K562 (cell line): ENCODE measurements at regions not wholly inside any gene's neighbourhood (a gene's known extent, or its start where the extent isn't known, plus 50 kb on each side); places are given as distances from the start of the nearest gene placed in this dataset.

Source experiments
- ATAC-seq: fragments of 200-7000 bp; cut with Tn5 transposase; 3 replicates; pipeline ENCODE4 v1.9.1; 2020; ENCODE audit warnings: moderate library complexity
- BruUV-seq: library from RNA; stranded (reverse); fragments of 400-500 nt; replicated peaks from 2 replicates; lab custom pipeline; 2021; lab: Mats Ljungman, UMichigan
- CTCF ChIA-PET: fragments of 300-600 bp; formaldehyde crosslinking; extraction: SDS; loops from one replicate; lab custom pipeline; 2021; ENCODE audit warnings: low intra/inter-chr PET ratio; lab: Yijun Ruan, JAX
- POLR2A ChIA-PET: fragments of 300-600, 350-650 bp; sonication (Branson Sonifier 250); formaldehyde crosslinking; extraction: SDS; loops from one replicate; lab custom pipeline; 2021; ENCODE audit warnings: antibody characterized with exemption, inconsistent platforms; lab: Yijun Ruan, JAX
- DNase-seq, 4 experiments: peaks; one replicate each; pipeline versions ENCODE4 v3.0.0 to v3.0.0-alpha.2; 2011 to 2018; ENCODE audit warnings: low spot score in 3 of 4, mixed read lengths in 3 of 4; ENCODE audit errors: extremely low read depth in 1 of 4
- FAIRE-seq: peaks from 2 replicates; lab custom pipeline; 2011; peaks lifted over from hg19 to GRCh38; lab: Jason Lieb, UNC
- H2AFZ ChIP-seq: 2 replicates; pipeline ENCODE4 v1.6.0; 2011; ENCODE audit warnings: low read depth, low read length, control low read depth, inconsistent platforms
- H3K27ac ChIP-seq: fragments of 200-600 bp; 3 replicates; pipeline ENCODE4 v1.8.0; 2011; ENCODE audit warnings: low read depth, mild to moderate bottlenecking, control low read depth, inconsistent platforms, low read length, moderate library complexity, mixed read lengths; ENCODE audit errors: extremely low read depth
- H3K27me3 ChIP-seq, 2 experiments: fragments of 300-600 bp in 1 of 2; 2 replicates in 1 of 2; 3 replicates in 1 of 2; pipeline versions ENCODE4 v1.6.0 to v1.8.0; 2011; ENCODE audit warnings: inconsistent platforms in 2 of 2, low read length in 2 of 2, mild to moderate bottlenecking in 1 of 2, mixed read lengths in 1 of 2, moderate library complexity in 1 of 2; ENCODE audit not compliant: control insufficient read depth in 2 of 2, insufficient read depth in 2 of 2
- H3K36me3 ChIP-seq: fragments of 300-600 bp; 3 replicates; pipeline ENCODE4 v1.8.0; 2011; ENCODE audit warnings: mild to moderate bottlenecking, low read length, inconsistent platforms; ENCODE audit not compliant: control insufficient read depth, insufficient read depth
- H3K4me1 ChIP-seq, 2 experiments: fragments of 200-600 bp in 1 of 2; replicated peaks in 1 of 2; 2 replicates in 1 of 2; 3 replicates in 1 of 2; pipeline versions ENCODE4 v1.5.1 to v1.8.0; 2011; ENCODE audit warnings: inconsistent platforms in 2 of 2, low read length in 2 of 2, mild to moderate bottlenecking in 1 of 2, mixed read lengths in 1 of 2, moderate library complexity in 1 of 2; ENCODE audit not compliant: control insufficient read depth in 2 of 2, insufficient read depth in 2 of 2
- H3K4me2 ChIP-seq: 2 replicates; pipeline ENCODE4 v1.6.1; 2011; ENCODE audit warnings: low read length, control low read depth, inconsistent platforms, mixed read lengths; ENCODE audit not compliant: insufficient read depth
- H3K4me3 ChIP-seq: fragments of 200-600 bp; sonication (generic), shearing (Covaris generic); 2 replicates; pipeline ENCODE4 v1.5.1; 2016; ENCODE audit warnings: control low read depth, inconsistent platforms
- H3K79me2 ChIP-seq: fragments of 200-600 bp; 3 replicates; pipeline ENCODE4 v1.8.0; 2011; ENCODE audit warnings: low read length, inconsistent platforms; ENCODE audit not compliant: control insufficient read depth, insufficient read depth
- H3K9ac ChIP-seq, 2 experiments: 2 replicates each; pipeline versions ENCODE4 v1.6.0 to v1.6.1; 2011; ENCODE audit warnings: low read depth in 2 of 2, low read length in 2 of 2, control low read depth in 1 of 2, inconsistent platforms in 1 of 2, mild to moderate bottlenecking in 1 of 2, mixed read lengths in 1 of 2; ENCODE audit not compliant: insufficient read depth in 1 of 2
- H3K9me1 ChIP-seq: one replicate; pipeline ENCODE4 v1.6.0; 2011; ENCODE audit warnings: inconsistent platforms, mild to moderate bottlenecking, low read length, moderate library complexity; ENCODE audit not compliant: control insufficient read depth, insufficient read depth
- H3K9me3 ChIP-seq: replicated peaks from 2 replicates; pipeline ENCODE4 v1.5.1; 2011; ENCODE audit warnings: low read depth, low read length, inconsistent platforms; ENCODE audit not compliant: control insufficient read depth, insufficient read depth
- H4K20me1 ChIP-seq: replicated peaks from 2 replicates; pipeline ENCODE4 v1.6.1; 2011; ENCODE audit warnings: low read length, inconsistent platforms, mixed read lengths; ENCODE audit not compliant: control insufficient read depth, insufficient read depth
- BACH1 ChIP-seq: fragments of 200-800 bp; sonication (Bioruptor generic); IDR thresholded peaks from 2 replicates; pipeline ENCODE4 v1.6.1; 2016; ENCODE audit warnings: missing genetic modification characterization, missing compliant biosample characterization
- CHD2 ChIP-seq: IDR thresholded peaks from 2 replicates; pipeline ENCODE4 v1.6.1; 2011; ENCODE audit warnings: low read depth, low read length
- GABPA ChIP-seq: fragments of 200-800 bp; sonication (Bioruptor generic); conservative IDR thresholded peaks from 2 replicates; pipeline ENCODE4 v1.6.1; 2016; ENCODE audit warnings: low read depth, missing genetic modification characterization, missing compliant biosample characterization
- HDGF ChIP-seq: fragments of 450-650 bp; IDR thresholded peaks from 2 replicates; pipeline ENCODE4 v1.6.1; 2016
- HSF4 ChIP-seq: fragments of 250-450 bp; sonication (Bioruptor Pico); IDR thresholded peaks from 2 replicates; pipeline ENCODE4 v2.1.2; 2022; ENCODE audit warnings: mild to moderate bottlenecking, moderate library complexity, borderline replicate concordance
- NBN ChIP-seq: fragments of 450-650 bp; IDR thresholded peaks from 2 replicates; pipeline ENCODE4 v1.6.1; 2016; ENCODE audit warnings: low read depth, mild to moderate bottlenecking
- NUFIP1 ChIP-seq: fragments of 450-650 bp; IDR thresholded peaks from 2 replicates; pipeline ENCODE4 v1.6.1; 2018; ENCODE audit not compliant: partially characterized antibody
- PHB2 ChIP-seq: fragments of 450-650 bp; IDR thresholded peaks from 2 replicates; pipeline ENCODE4 v1.6.1; 2017; ENCODE audit warnings: low read depth
- PHF21A ChIP-seq: fragments of 450-650 bp; IDR thresholded peaks from 2 replicates; pipeline ENCODE4 v1.6.1; 2017; ENCODE audit warnings: low read depth, borderline replicate concordance
- PML ChIP-seq: IDR thresholded peaks from 2 replicates; pipeline ENCODE4 v1.6.1; 2012; ENCODE audit warnings: low read length, inconsistent platforms
- RUNX1 ChIP-seq: sonication (generic); IDR thresholded peaks from 2 replicates; pipeline ENCODE4 v1.6.1; 2016; ENCODE audit warnings: antibody characterized with exemption, low read depth
- SREBF2 ChIP-seq: sonication (generic); formaldehyde crosslinking; IDR thresholded peaks from 2 replicates; pipeline ENCODE4 v1.4.0; 2020; ENCODE audit warnings: mild to moderate bottlenecking, missing genetic modification reagents
- ZHX1 ChIP-seq: fragments of 150-350 bp; conservative IDR thresholded peaks from 2 replicates; pipeline ENCODE4 v1.6.1; 2014; ENCODE audit warnings: low read length
- ZNF232 ChIP-seq: sonication (generic); formaldehyde crosslinking; IDR thresholded peaks from 2 replicates; pipeline ENCODE4 v1.8.0; 2022; ENCODE audit warnings: mild to moderate bottlenecking, missing genetic modification reagents
- ZNF699 ChIP-seq: fragments of 250-450 bp; sonication (Bioruptor Pico); IDR thresholded peaks from 2 replicates; pipeline ENCODE4 v1.8.0; 2021; ENCODE audit warnings: mild to moderate bottlenecking, moderate library complexity; ENCODE audit not compliant: insufficient replicate concordance
- WGBS: fragments of 100-300 bp; shearing (Covaris generic); methylation state at CpG from one replicate; pipeline ENCODE4 v1.1.6; 2016; ENCODE audit warnings: low coverage, mixed read lengths; ENCODE audit not compliant: insufficient coverage; ENCODE audit errors: missing lambda C conversion rate; 5-methylcytosine and 5-hydroxymethylcytosine counted together
- in situ Hi-C: fragments of 300-500 bp; cut with MboI; formaldehyde crosslinking; loops from 4 replicates; pipeline ENCODE4 v1.15.0; 2018; ENCODE audit warnings: inconsistent platforms, mixed read lengths
- intact Hi-C: fragments of 100-400 bp; cut with micrococcal nuclease; formaldehyde crosslinking; loops from 2 replicates; pipeline ENCODE4 v1.14.2; 2022
- TF ChIP-seq, protein P1 (sequence below): fragments of 450-650 bp; formaldehyde crosslinking; IDR thresholded peaks from 2 replicates; pipeline ENCODE4 v1.4.0; 2022; ENCODE audit warnings: mild to moderate bottlenecking, moderate library complexity
- TF ChIP-seq, protein P2 (sequence below): sonication (generic); formaldehyde crosslinking; IDR thresholded peaks from 2 replicates; pipeline ENCODE4 v1.8.1; 2022; ENCODE audit warnings: missing genetic modification reagents
- TF ChIP-seq, protein P3 (sequence below): sonication (generic); formaldehyde crosslinking; IDR thresholded peaks from 2 replicates; pipeline ENCODE4 v1.8.0; 2022; ENCODE audit warnings: mild to moderate bottlenecking, missing genetic modification reagents

DNA sequence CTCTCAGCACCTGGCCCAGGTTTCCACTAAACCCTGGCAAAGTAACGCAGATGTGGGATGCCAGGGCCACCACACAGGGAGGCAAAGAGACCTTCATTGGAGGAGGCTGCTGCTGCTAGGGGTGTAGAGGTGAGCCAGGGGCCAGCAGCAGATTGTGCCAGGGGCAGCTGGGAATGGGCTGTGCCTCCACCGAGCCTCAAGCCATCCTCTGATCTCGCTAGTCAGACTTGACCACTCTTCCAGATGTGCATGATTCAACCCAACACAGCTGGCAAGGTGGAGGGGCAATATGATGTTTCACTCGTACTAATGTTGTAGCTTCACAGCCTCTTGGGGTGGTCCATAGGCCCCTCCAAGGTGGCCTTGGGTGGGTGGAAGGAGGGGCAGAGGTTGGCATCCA, 73.0 kb upstream of the MRPS6 start:
- BruUV-seq = no TSS peak
- H4K20me1 ChIP-seq = no peaks in the 10 kb centered on the region
- intact Hi-C loops = no loop called here
- H3K27me3 ChIP-seq = 0 out of 5 replicates have a peak, but pooled peaks cover 0 to 4% of the 10 kb centered on the region in 2 experiments
- WGBS = 11% methylated on average over 4 of the region's 4 CpGs
- H3K4me1 ChIP-seq = no peaks in the 10 kb centered on the region; a peak in 2 of 5 replicates
- no peaks in the 10 kb centered on the region for H3K9me3 ChIP-seq
- TF ChIP-seq, protein P1, sequence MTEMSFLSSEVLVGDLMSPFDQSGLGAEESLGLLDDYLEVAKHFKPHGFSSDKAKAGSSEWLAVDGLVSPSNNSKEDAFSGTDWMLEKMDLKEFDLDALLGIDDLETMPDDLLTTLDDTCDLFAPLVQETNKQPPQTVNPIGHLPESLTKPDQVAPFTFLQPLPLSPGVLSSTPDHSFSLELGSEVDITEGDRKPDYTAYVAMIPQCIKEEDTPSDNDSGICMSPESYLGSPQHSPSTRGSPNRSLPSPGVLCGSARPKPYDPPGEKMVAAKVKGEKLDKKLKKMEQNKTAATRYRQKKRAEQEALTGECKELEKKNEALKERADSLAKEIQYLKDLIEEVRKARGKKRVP (CRISPR knock-in tag) = no peak
- no peak for TF ChIP-seq ZHX1
- TF ChIP-seq, protein P2, sequence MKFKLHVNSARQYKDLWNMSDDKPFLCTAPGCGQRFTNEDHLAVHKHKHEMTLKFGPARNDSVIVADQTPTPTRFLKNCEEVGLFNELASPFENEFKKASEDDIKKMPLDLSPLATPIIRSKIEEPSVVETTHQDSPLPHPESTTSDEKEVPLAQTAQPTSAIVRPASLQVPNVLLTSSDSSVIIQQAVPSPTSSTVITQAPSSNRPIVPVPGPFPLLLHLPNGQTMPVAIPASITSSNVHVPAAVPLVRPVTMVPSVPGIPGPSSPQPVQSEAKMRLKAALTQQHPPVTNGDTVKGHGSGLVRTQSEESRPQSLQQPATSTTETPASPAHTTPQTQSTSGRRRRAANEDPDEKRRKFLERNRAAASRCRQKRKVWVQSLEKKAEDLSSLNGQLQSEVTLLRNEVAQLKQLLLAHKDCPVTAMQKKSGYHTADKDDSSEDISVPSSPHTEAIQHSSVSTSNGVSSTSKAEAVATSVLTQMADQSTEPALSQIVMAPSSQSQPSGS (CRISPR knock-in tag) = no peak
- TF ChIP-seq RUNX1 = no peak
- no peak for TF ChIP-seq PHF21A
- no peak for TF ChIP-seq SREBF2
- no peak for TF ChIP-seq PML
- TF ChIP-seq NBN = no peak
- no peak for TF ChIP-seq ZNF232 (CRISPR knock-in tag)
- TF ChIP-seq HSF4 = no peak
- TF ChIP-seq PHB2 = no peak
- no peak for TF ChIP-seq HDGF
- no peak for TF ChIP-seq ZNF699
- TF ChIP-seq CHD2 = no peak
- TF ChIP-seq GABPA = no peak
- TF ChIP-seq, protein P3, sequence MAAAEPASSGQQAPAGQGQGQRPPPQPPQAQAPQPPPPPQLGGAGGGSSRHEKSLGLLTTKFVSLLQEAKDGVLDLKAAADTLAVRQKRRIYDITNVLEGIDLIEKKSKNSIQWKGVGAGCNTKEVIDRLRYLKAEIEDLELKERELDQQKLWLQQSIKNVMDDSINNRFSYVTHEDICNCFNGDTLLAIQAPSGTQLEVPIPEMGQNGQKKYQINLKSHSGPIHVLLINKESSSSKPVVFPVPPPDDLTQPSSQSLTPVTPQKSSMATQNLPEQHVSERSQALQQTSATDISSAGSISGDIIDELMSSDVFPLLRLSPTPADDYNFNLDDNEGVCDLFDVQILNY (CRISPR knock-in tag) = no peak
- no peak for TF ChIP-seq NUFIP1
- TF ChIP-seq BACH1 (tag) = no peak
- CTCF ChIA-PET = no interaction called here
- H3K9ac ChIP-seq = peak overlapping the region in 1 of 2 experiments; percentile 31; a peak in 1 of 4 replicates
- H3K4me2 ChIP-seq = no peak overlapping the region
- ATAC-seq (no peak), FAIRE-seq (no peak), DNase-seq (no peak)
- H3K79me2 ChIP-seq = no peaks in the 10 kb centered on the region
- no peaks in the 10 kb centered on the region for H3K36me3 ChIP-seq
- H3K9me1 ChIP-seq = no peaks in the 10 kb centered on the region
- H2AFZ ChIP-seq = no peak overlapping the region
- H3K4me3 ChIP-seq = no peak overlapping the region
- in situ Hi-C loops = no loop called here
- no peak overlapping the region for H3K27ac ChIP-seq
- POLR2A ChIA-PET = interaction anchor here (0.9 to 1.6 kb wide), 3 partner anchors 8 to 27 kb away, joined by 3 to 6 read pairs (median 5); no protein-coding TSS in a partner anchor
